ENCODE measurements at regions not wholly inside any gene's neighbourhood (a gene's known extent, or its start where the extent isn't known, plus 50 kb on each side); places are given as distances from the start of the nearest gene placed in this dataset.

DNA sequence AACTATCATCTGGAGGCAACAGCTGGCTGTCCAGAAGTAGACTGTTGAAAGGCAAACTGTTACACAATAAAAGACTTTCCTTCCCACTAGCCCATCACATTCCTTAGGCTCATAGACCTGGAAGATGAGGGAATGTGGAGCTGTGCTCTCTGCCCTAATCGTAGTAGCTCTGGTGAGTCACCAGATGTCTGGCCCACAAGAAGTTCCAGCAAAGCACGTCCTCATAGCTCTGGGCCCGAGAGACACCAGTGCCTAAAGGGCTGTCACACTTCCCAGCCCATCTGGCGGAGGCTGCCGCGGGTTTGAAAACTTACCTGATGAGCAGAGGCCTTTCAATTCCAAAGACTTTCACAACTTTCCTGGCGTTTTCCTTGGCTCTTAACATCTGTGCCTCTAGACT, 81.7 kb upstream of the STOX2 start:
- no peaks in the 10 kb centered on the region for H3K27me3 ChIP-seq
- no peak for TF ChIP-seq POLR2A (IDR thresholded peaks at IDR 0.05)
- TF ChIP-seq CTCF (IDR thresholded peaks at IDR 0.05), result no peak
- no peak for TF ChIP-seq POLR2AphosphoS5 (IDR thresholded peaks at IDR 0.05)
- no peak for TF ChIP-seq EP300 (IDR thresholded peaks at IDR 0.05)
- H3K9me3 ChIP-seq, result no peaks in the 10 kb centered on the region
- no peaks in the 10 kb centered on the region for H3K36me3 ChIP-seq
- H3K4me3 ChIP-seq, result no peak overlapping the region
- H3K27ac ChIP-seq, result no peak overlapping the region
- DNase-seq (ENCODE audit: low spot score in 2 of 2), result no peak
- WGBS, result 20% methylated on average over 6 of the region's 7 CpGs
- H3K4me1 ChIP-seq, result peaks cover 19% of the 10 kb centered on the region

GRCh38 chr4:183825346-183825745, 79.8 kb upstream of the STOX2 start:
- Histone ChIP-seq H3K27ac (no peak overlapping the region), H3K27me3 (no peaks in the 10 kb centered on the region), H3K9me3 (no peaks in the 10 kb centered on the region), H3K4me3 (no peak overlapping the region), H3K4me1 (peaks cover 31% of the 10 kb centered on the region), H3K36me3 (no peaks in the 10 kb centered on the region)
- no peak for DNase-seq (ENCODE audit: low spot score in 2 of 2)
- 98% methylated on average over 18 of the region's 18 CpGs for WGBS
- TF ChIP-seq CTCF (IDR thresholded peaks at IDR 0.05) (no peak), EP300 (IDR thresholded peaks at IDR 0.05) (no peak), POLR2A (IDR thresholded peaks at IDR 0.05) (no peak), POLR2AphosphoS5 (IDR thresholded peaks at IDR 0.05) (no peak)

DNA sequence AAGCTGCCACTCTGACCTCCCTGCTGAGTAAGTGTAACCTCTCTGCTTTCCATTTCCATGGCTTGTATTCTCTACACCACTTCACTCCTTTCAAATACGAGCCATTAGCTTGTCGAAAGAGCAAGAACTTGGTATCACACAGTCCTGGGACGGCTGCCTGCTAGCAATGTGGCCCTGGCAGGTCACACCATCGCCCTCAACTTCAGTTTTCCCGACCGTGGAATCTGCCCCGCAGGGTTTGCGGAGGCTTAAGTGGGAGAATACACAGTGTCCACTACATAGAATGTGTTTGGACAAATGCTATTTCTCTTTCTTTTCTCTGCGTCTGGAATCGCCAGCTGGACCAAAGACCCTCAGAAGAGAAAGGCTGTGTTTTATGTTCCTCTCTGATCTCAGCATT, 78.6 kb upstream of the STOX2 start:
- Histone ChIP-seq H3K36me3 (no peaks in the 10 kb centered on the region), H3K4me3 (no peak overlapping the region), H3K27ac (no peak overlapping the region), H3K27me3 (no peaks in the 10 kb centered on the region), H3K9me3 (no peaks in the 10 kb centered on the region), H3K4me1 (peaks cover 40% of the 10 kb centered on the region)
- 95% methylated on average over 10 of the region's 10 CpGs for WGBS
- no peak for DNase-seq (ENCODE audit: low spot score in 2 of 2)
- TF ChIP-seq POLR2AphosphoS5 (IDR thresholded peaks at IDR 0.05) (no peak), CTCF (IDR thresholded peaks at IDR 0.05) (no peak)

DNA sequence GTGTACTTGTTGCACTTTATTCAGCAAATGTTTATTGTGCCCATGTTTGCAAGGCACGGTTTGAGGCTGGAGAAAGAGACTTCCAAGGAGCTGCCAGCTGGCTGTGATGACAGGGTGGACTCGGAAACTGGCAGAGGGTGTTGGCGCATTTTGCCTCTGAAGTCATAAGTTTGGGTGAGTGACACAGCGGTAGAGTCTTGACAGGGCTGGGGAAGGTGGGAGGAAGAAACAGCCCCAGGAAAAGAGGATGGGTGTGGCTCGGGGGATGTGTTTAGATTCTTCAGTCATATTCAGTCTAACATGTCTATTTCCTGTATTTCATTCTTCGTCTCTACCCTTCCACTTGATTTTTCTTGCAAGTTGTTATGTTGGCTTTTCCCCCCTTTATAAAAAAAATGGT, 77.0 kb upstream of the STOX2 start:
- TF ChIP-seq POLR2A (IDR thresholded peaks at IDR 0.05) (no peak), POLR2AphosphoS5 (IDR thresholded peaks at IDR 0.05) (no peak), EP300 (IDR thresholded peaks at IDR 0.05) (no peak), CTCF (IDR thresholded peaks at IDR 0.05) (no peak)
- Histone ChIP-seq H3K27ac (no peak overlapping the region), H3K27me3 (no peaks in the 10 kb centered on the region), H3K4me1 (peaks cover 50% of the 10 kb centered on the region), H3K4me3 (no peak overlapping the region), H3K36me3 (no peaks in the 10 kb centered on the region), H3K9me3 (no peaks in the 10 kb centered on the region)
- WGBS, result 19% methylated on average over 6 of the region's 6 CpGs
- DNase-seq (ENCODE audit: low spot score in 2 of 2), result no peak

GRCh38 chr4:183828839-183829238, 76.3 kb upstream of the STOX2 start:
- peaks cover 43% of the 10 kb centered on the region for H3K4me1 ChIP-seq
- no peaks in the 10 kb centered on the region for H3K27me3 ChIP-seq
- DNase-seq (ENCODE audit: low spot score in 2 of 2), result no peak
- TF ChIP-seq EP300 (IDR thresholded peaks at IDR 0.05) (no peak), POLR2AphosphoS5 (IDR thresholded peaks at IDR 0.05) (no peak), POLR2A (IDR thresholded peaks at IDR 0.05) (no peak), CTCF (IDR thresholded peaks at IDR 0.05) (no peak)
- H3K36me3 ChIP-seq, result no peaks in the 10 kb centered on the region
- H3K9me3 ChIP-seq, result no peaks in the 10 kb centered on the region
- WGBS, result 41% methylated on average over 3 of the region's 3 CpGs
- no peak overlapping the region for H3K27ac ChIP-seq
- H3K4me3 ChIP-seq, result no peak overlapping the region
